ENCODE measurements at regions not wholly inside any gene's neighbourhood (a gene's known extent, or its start where the extent isn't known, plus 50 kb on each side); places are given as distances from the start of the nearest gene placed in this dataset.
A peak's percentile ranks its signal among the peaks of the same experiment; 100 is the strongest.

DNA sequence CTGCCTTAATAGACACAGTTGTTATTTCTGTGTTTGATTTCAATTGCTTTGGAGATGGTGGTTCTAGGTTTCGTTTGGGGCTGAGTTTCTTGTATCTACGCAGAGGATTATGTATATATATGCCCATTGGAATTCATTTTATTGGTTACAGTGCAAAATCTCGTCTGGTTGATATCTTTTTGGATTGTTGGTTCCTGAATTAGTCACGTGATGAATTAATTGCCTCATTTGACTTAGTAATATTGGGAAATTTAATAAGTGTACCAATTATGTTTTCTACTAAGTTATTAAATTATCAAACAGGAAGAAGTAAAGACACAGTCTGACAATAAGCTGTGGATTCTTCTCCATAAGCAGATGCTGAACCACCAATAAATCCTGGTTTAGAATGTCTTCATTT lies 467.9 kb upstream of the TENM3 start:
- TF ChIP-seq, protein P1, sequence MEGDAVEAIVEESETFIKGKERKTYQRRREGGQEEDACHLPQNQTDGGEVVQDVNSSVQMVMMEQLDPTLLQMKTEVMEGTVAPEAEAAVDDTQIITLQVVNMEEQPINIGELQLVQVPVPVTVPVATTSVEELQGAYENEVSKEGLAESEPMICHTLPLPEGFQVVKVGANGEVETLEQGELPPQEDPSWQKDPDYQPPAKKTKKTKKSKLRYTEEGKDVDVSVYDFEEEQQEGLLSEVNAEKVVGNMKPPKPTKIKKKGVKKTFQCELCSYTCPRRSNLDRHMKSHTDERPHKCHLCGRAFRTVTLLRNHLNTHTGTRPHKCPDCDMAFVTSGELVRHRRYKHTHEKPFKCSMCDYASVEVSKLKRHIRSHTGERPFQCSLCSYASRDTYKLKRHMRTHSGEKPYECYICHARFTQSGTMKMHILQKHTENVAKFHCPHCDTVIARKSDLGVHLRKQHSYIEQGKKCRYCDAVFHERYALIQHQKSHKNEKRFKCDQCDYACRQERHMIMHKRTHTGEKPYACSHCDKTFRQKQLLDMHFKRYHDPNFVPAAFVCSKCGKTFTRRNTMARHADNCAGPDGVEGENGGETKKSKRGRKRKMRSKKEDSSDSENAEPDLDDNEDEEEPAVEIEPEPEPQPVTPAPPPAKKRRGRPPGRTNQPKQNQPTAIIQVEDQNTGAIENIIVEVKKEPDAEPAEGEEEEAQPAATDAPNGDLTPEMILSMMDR (IDR thresholded peaks at IDR 0.05; ENCODE audit: insufficient read depth, low read length): no peak
- no peak for DNase-seq (ENCODE audit: low read depth)

DNA sequence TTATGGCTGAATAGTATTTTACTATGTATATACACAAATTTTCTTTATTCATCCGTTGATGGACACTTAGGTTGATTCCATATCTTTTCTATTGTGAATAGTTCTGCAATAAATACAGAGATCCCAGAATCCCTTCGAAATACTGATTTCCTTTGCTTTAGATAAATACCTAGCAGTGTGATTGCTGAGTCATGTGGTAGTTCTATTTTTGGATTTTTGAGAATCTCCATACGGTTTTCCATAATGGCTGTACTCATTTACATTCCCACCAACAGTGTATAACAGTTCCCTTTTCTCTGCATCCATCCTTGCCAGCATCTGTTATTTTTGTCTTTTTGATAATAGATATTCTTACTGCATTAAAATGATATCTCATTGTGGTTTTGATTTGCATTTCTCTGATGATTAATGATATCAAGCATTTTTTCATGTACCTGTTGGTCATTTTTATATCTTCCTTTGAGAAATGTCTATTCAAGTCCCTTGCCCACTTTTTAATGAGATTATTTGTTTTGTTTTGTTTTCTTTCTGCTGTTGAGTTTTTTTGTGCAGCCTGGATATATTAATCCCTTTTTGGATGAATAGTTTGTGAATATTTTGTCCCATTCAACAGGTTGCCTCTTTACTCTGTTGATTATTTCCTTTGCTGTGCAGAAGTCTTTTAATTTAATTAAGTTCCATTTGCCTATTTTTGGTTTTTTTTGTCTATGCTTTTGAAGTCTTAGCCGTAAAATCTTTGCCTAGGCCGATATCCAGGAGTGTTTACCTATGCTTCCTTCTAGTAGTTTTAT lies 466.7 kb upstream of the TENM3 start:
- no peak for DNase-seq (ENCODE audit: low read depth)
- no peak overlapping the region for H3K4me3 ChIP-seq (ENCODE audit: low read depth, low read length)
- TF ChIP-seq, protein P1 (IDR thresholded peaks at IDR 0.05; ENCODE audit: insufficient read depth, low read length): no peak

More for the DNA sequence above, 467.9 kb upstream of the TENM3 start:
- H3K4me3 ChIP-seq (ENCODE audit: low read depth, low read length): no peak overlapping the region

DNA sequence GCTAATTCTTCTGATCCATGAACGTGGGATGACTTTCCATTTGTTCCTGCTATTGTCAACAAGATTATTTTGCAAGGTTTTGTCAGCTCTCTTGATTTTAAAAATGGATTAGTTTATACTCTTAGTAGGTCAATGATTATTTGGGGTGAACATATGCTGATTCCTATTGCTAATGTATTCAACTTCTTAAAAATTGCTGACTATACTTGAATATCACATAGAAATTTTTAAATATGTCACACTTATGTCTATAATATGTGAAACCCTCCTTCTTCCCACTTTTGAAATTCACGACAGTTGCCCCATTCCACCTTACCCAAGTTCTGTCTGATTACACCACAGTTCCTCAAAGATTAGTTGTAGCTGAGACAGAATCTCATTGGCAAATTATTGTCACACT lies 465.7 kb upstream of the TENM3 start:
- no peak overlapping the region for H3K4me3 ChIP-seq (ENCODE audit: low read depth, low read length)
- TF ChIP-seq, protein P1 (IDR thresholded peaks at IDR 0.05; ENCODE audit: insufficient read depth, low read length): no peak
- DNase-seq (ENCODE audit: low read depth): no peak

DNA sequence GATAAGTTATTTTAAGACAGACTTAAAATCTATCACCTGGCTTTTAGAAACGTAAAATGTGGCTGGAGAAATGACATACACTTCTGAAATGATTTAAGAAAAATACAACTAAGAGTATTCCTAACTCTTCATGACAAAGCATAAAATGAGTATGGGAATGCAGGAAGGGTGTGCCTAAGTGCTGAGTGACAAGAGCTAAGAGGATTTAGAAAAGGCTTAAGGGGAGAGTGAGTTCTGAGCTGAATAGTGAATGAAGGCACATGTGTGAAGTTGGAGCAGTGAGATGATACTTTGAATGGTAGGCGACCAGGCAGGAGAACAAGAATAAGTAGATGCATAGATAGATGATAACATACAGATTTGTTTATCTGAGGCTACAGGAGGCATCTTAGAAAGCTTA lies 458.3 kb upstream of the TENM3 start:
- no peak for DNase-seq (ENCODE audit: low read depth)
- TF ChIP-seq, protein P1 (IDR thresholded peaks at IDR 0.05; ENCODE audit: insufficient read depth, low read length): no peak
- H3K4me3 ChIP-seq (ENCODE audit: low read depth, low read length): no peak overlapping the region

DNA sequence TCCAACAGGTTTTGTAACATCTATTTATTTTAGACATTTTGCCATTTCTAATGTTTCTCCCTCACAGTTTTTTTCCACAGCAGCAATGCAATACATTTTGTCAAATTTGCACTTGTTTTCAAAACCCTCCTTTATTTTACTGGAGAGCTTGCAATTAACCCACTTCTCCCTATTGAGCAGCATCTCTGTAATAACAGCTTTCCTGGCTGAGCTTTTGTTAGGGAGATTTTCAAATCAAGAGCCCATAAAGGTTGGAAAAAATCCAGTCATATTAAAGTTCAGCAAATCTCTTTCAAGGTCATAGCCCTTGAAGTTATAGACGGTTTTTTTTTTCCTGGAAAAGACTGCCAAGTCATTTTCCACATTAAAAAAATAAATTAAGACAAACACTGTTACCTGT lies 450.6 kb upstream of the TENM3 start:
- no peak overlapping the region for H3K4me3 ChIP-seq (ENCODE audit: low read depth, low read length)
- DNase-seq (ENCODE audit: low read depth): no peak
- TF ChIP-seq, protein P1 (IDR thresholded peaks at IDR 0.05; ENCODE audit: insufficient read depth, low read length): no peak

DNA sequence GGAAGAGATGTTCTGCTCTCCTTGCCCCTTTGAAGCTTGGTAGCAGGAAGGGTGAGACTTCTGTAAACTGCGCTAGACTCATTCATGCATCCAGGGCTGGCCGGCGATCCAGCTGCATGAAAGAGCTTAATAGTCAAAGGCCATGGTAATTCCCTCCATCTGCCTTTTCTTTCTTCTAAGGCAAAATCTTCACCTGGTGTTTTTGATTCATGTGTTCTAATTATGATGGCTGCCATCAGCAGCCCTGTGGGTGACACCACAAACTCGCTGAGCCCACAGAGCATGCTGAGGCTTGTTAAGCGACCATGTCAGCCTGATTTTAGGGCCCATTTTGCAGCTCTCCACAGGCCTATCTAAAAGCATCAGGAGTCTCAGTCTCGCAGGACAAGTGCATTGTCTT lies 450.1 kb upstream of the TENM3 start:
- no peak for DNase-seq (ENCODE audit: low read depth)
- H3K4me3 ChIP-seq (ENCODE audit: low read depth, low read length): no peak overlapping the region
- TF ChIP-seq, protein P1 (IDR thresholded peaks at IDR 0.05; ENCODE audit: insufficient read depth, low read length): no peak

DNA sequence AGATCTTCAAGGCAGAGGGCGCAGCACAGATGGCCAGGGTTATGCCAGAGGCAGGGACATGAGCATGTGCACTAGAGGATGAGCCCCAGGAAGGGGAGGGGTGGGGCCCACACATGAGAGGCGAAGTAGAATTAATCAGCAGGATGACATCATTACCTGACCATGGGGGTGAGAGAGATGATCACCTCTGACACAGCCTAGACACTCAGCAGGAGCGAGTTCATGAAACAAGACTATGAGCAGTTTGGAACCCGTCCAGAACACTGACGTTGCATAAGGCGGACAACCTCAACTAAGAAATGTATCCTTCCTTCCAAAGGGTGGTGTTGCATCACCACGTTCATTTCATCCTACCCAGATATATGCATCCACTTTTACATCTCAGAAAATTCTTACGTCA lies 446.7 kb upstream of the TENM3 start:
- TF ChIP-seq, protein P1 (IDR thresholded peaks at IDR 0.05; ENCODE audit: insufficient read depth, low read length): no peak
- H3K4me3 ChIP-seq (ENCODE audit: low read depth, low read length): no peak overlapping the region
- peak; percentile 45 for DNase-seq (ENCODE audit: low read depth)
